ENCODE measurements at regions not wholly inside any gene's neighbourhood (a gene's known extent, or its start where the extent isn't known, plus 50 kb on each side); places are given as distances from the start of the nearest gene placed in this dataset.

GRCh38 chr10:126754966-126755365 lies 84.5 kb upstream of the C10orf90 start:
- TF ChIP-seq CTCF (conservative IDR thresholded peaks at IDR 0.05 in 1 of 2, IDR thresholded peaks at IDR 0.05 in 1 of 2; ENCODE audit: extremely low read depth in 1 of 2, insufficient read depth in 1 of 2, low read depth in 1 of 2, low read length in 2 of 2) (no peak), EZH2 (IDR thresholded peaks at IDR 0.05; ENCODE audit: borderline replicate concordance, low read length) (no peak)
